ENCODE measurements at regions not wholly inside any gene's neighbourhood (a gene's known extent, or its start where the extent isn't known, plus 50 kb on each side); places are given as distances from the start of the nearest gene placed in this dataset.

DNA sequence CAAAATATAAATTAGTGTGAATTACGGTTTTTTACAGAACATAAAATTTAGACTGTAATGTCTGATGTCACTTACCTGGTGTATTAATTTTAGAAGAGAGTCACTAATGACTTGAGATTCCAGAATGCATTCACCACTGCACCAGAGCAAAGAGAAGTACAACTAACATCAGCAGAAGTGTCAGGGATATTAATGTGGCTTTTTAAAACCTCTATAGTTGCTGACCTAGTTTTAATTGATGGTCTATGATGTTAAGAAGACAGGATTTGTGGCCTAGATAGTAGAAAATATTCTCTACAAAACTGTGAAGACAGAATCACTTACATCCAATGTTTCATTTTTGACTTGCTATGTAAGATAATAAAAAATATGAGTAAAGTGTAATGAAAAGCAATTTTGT, 1181.6 kb downstream of the RAPGEF2 start (continued):
- TF ChIP-seq NANOG (IDR thresholded peaks at IDR 0.05; ENCODE audit: insufficient read depth, low read depth, low read length, poor library complexity, severe bottlenecking) (no peak), YY1 (IDR thresholded peaks at IDR 0.05; ENCODE audit: low read depth, low read length) (no peak), HDAC2 (IDR thresholded peaks at IDR 0.05; ENCODE audit: borderline replicate concordance in 1 of 2, low read depth in 2 of 2, low read length in 2 of 2) (no peak), RXRA (IDR thresholded peaks at IDR 0.05; ENCODE audit: insufficient read depth, low read depth, low read length) (no peak), ASH2L (IDR thresholded peaks at IDR 0.05; ENCODE audit: low read length) (no peak), POU5F1 (IDR thresholded peaks at IDR 0.05; ENCODE audit: low read depth, low read length) (no peak), BACH1 (IDR thresholded peaks at IDR 0.05; ENCODE audit: low read length) (no peak), KDM1A (IDR thresholded peaks at IDR 0.05; ENCODE audit: borderline replicate concordance, low read length) (no peak), BRCA1 (IDR thresholded peaks at IDR 0.05; ENCODE audit: low read depth, low read length) (no peak)
- TF ChIP-seq, protein P1, sequence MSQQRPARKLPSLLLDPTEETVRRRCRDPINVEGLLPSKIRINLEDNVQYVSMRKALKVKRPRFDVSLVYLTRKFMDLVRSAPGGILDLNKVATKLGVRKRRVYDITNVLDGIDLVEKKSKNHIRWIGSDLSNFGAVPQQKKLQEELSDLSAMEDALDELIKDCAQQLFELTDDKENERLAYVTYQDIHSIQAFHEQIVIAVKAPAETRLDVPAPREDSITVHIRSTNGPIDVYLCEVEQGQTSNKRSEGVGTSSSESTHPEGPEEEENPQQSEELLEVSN (IDR thresholded peaks at IDR 0.05) = no peak

Measured in H1 (cell line).